ENCODE measurements at regions not wholly inside any gene's neighbourhood (a gene's known extent, or its start where the extent isn't known, plus 50 kb on each side); places are given as distances from the start of the nearest gene placed in this dataset.

DNA sequence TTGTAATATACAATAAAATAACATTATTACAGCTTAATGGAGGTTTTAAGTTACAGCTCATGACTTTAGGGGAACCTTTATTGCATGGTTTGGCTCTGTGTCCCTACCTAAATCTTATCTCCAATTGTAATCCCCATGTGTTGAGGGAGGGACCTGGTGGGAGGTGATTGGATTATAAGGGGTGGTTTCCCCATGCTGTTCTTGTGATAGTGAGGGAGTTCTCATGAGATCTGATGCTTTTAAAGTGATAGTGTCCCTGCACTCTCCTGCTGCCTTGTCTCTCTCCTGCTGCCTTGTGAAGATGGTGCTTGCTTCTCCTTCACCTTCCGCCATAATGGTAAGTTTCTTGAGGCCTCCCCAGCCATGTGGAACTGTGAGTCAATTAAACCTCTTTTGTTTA, 132.1 kb upstream of the SYT1 start:
- CTCF ChIA-PET, result no interaction called here
- no peak for DNase-seq (ENCODE audit: extremely low spot score)
- POLR2A ChIA-PET, result no interaction called here
- TF ChIP-seq FOXM1 (IDR thresholded peaks at IDR 0.05; ENCODE audit: borderline replicate concordance) (no peak), HDGF (IDR thresholded peaks at IDR 0.05; ENCODE audit: borderline replicate concordance) (no peak), ELF4 (IDR thresholded peaks at IDR 0.05) (no peak), NFRKB (IDR thresholded peaks at IDR 0.05) (no peak), SUZ12 (IDR thresholded peaks at IDR 0.05) (no peak), ZNF384 (IDR thresholded peaks at IDR 0.05) (no peak), FOXK2 (IDR thresholded peaks at IDR 0.05) (no peak), LEF1 (IDR thresholded peaks at IDR 0.05; ENCODE audit: borderline replicate concordance) (no peak), BHLHE40 (IDR thresholded peaks at IDR 0.05; ENCODE audit: borderline replicate concordance) (no peak), CTBP1 (IDR thresholded peaks at IDR 0.05; ENCODE audit: borderline replicate concordance) (no peak), SP1 (IDR thresholded peaks at IDR 0.05) (no peak), L3MBTL2 (conservative IDR thresholded peaks at IDR 0.05) (no peak), FOXA1 (IDR thresholded peaks at IDR 0.05) (no peak), ARNT (IDR thresholded peaks at IDR 0.05) (no peak), TARDBP (IDR thresholded peaks at IDR 0.05) (no peak)
- TF ChIP-seq, protein P1, sequence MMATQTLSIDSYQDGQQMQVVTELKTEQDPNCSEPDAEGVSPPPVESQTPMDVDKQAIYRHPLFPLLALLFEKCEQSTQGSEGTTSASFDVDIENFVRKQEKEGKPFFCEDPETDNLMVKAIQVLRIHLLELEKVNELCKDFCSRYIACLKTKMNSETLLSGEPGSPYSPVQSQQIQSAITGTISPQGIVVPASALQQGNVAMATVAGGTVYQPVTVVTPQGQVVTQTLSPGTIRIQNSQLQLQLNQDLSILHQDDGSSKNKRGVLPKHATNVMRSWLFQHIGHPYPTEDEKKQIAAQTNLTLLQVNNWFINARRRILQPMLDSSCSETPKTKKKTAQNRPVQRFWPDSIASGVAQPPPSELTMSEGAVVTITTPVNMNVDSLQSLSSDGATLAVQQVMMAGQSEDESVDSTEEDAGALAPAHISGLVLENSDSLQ (IDR thresholded peaks at IDR 0.05), result no peak

DNA sequence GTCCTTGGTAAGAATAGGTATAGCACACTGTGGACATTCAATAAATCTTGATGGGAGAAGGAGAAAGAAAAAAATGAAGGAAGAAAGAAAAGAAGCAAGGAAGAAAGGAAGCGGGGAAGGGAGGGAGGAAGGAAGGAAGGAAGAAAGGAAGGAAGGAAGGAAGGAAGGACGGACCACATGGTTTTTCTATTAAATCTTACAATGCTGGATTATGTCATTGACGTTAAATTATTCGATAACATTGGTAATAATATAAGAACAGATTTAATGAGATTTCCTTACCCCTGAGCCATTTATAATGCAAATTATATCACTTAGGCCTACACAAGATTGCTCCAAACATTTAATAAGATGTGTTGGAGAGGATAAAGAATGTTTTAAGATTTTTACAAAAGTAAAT, 124.9 kb upstream of the SYT1 start:
- TF ChIP-seq FOXK2 (IDR thresholded peaks at IDR 0.05) (no peak), FOXM1 (IDR thresholded peaks at IDR 0.05; ENCODE audit: borderline replicate concordance) (no peak), LEF1 (IDR thresholded peaks at IDR 0.05; ENCODE audit: borderline replicate concordance) (no peak), CTBP1 (IDR thresholded peaks at IDR 0.05; ENCODE audit: borderline replicate concordance) (no peak), TARDBP (IDR thresholded peaks at IDR 0.05) (no peak), SP1 (IDR thresholded peaks at IDR 0.05) (no peak), ARNT (IDR thresholded peaks at IDR 0.05) (no peak), ELF4 (IDR thresholded peaks at IDR 0.05) (no peak)
- CTCF ChIA-PET, result no interaction called here
- DNase-seq (ENCODE audit: extremely low spot score), result no peak
- POLR2A ChIA-PET, result no interaction called here

DNA sequence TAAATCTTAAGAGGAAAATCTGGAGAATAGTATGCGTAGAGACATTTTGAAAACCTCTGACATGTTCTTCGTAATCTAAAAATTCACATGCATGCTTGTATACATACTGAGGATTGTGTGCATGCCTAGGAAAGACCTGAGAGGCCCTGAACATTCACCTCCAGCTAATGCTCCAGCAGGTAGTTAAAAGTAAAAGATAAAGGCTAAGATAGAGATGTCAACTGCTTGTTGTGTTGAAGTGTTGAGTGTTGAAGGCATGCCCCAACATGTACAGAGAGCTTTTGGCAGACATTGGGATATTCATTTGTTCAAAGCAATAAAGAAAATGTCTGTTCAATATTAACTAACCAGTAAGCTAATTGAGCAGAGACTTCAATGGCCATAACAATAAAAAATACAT, 118.6 kb upstream of the SYT1 start:
- TF ChIP-seq SP1 (IDR thresholded peaks at IDR 0.05), result no peak
- no peak for TF ChIP-seq LEF1 (IDR thresholded peaks at IDR 0.05; ENCODE audit: borderline replicate concordance)
- TF ChIP-seq, protein P1 (IDR thresholded peaks at IDR 0.05), result no peak
- no peak for TF ChIP-seq ELF4 (IDR thresholded peaks at IDR 0.05)
- no peak for TF ChIP-seq SUZ12 (IDR thresholded peaks at IDR 0.05)
- TF ChIP-seq FOXA1 (IDR thresholded peaks at IDR 0.05), result no peak
- no peak for TF ChIP-seq FOXK2 (IDR thresholded peaks at IDR 0.05)
- no peak for TF ChIP-seq TARDBP (IDR thresholded peaks at IDR 0.05)
- no peak for TF ChIP-seq CTBP1 (IDR thresholded peaks at IDR 0.05; ENCODE audit: borderline replicate concordance)
- no peak for TF ChIP-seq NFRKB (IDR thresholded peaks at IDR 0.05)
- TF ChIP-seq HDGF (IDR thresholded peaks at IDR 0.05; ENCODE audit: borderline replicate concordance), result no peak
- TF ChIP-seq BHLHE40 (IDR thresholded peaks at IDR 0.05; ENCODE audit: borderline replicate concordance), result no peak
- TF ChIP-seq FOXM1 (IDR thresholded peaks at IDR 0.05; ENCODE audit: borderline replicate concordance), result no peak
- TF ChIP-seq ARNT (IDR thresholded peaks at IDR 0.05), result no peak
- ChIA-PET CTCF (no interaction called here), POLR2A (no interaction called here)
- no peak for DNase-seq (ENCODE audit: extremely low spot score)

DNA sequence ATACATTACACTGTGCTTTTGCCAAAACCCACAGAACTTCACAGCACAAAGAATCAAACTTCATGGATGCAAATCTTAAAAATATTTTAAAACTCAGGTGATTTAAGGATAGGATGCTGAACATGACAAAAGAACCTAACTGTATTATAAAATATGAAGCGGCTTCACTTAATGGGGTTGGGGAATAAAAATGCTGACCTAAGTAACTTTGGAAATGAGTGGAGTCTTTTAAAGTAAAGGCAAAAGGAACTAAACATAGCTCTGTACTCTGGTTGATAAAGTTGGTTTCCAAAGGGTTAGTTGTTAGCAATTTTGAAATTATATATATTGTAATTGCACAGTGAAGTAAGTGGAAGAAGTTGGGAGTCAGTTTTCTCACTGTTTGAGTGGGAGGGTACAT, 111.5 kb upstream of the SYT1 start:
- CTCF ChIA-PET, result no interaction called here
- POLR2A ChIA-PET, result no interaction called here
- no peak for DNase-seq (ENCODE audit: extremely low spot score)
- TF ChIP-seq L3MBTL2 (conservative IDR thresholded peaks at IDR 0.05) (no peak), SUZ12 (IDR thresholded peaks at IDR 0.05) (no peak), FOXK2 (IDR thresholded peaks at IDR 0.05) (no peak), SP1 (IDR thresholded peaks at IDR 0.05) (no peak), HDGF (IDR thresholded peaks at IDR 0.05; ENCODE audit: borderline replicate concordance) (no peak), TARDBP (IDR thresholded peaks at IDR 0.05) (no peak), LEF1 (IDR thresholded peaks at IDR 0.05; ENCODE audit: borderline replicate concordance) (no peak), CTBP1 (IDR thresholded peaks at IDR 0.05; ENCODE audit: borderline replicate concordance) (no peak), FOXM1 (IDR thresholded peaks at IDR 0.05; ENCODE audit: borderline replicate concordance) (no peak), NFRKB (IDR thresholded peaks at IDR 0.05) (no peak)
- TF ChIP-seq, protein P1 (IDR thresholded peaks at IDR 0.05), result no peak

DNA sequence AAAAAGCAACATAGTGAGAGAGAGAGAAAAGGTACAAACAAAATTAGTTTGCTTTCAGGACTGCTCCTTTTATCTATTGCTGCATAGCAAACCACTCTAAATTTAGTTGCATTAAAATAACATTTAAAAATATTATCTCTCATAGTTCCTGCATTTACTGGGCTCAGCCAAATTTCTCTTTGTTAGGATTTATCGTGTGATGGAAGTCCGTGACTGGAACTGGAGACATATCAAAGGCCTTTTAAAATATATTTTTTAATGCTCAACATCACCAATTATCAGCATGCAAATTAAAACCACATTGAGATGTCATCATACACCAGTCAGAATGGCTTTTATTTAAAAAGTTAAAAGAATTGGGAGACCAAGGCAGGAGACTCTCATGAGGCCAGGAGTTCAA, 107.6 kb upstream of the SYT1 start:
- no peak for DNase-seq (ENCODE audit: extremely low spot score)
- POLR2A ChIA-PET, result no interaction called here
- TF ChIP-seq CTBP1 (IDR thresholded peaks at IDR 0.05; ENCODE audit: borderline replicate concordance) (no peak), FOXA1 (IDR thresholded peaks at IDR 0.05) (no peak), FOXM1 (IDR thresholded peaks at IDR 0.05; ENCODE audit: borderline replicate concordance) (no peak), ZNF384 (IDR thresholded peaks at IDR 0.05) (no peak), TARDBP (IDR thresholded peaks at IDR 0.05) (no peak), NFRKB (IDR thresholded peaks at IDR 0.05) (no peak), L3MBTL2 (conservative IDR thresholded peaks at IDR 0.05) (no peak), ARNT (IDR thresholded peaks at IDR 0.05) (no peak), HDGF (IDR thresholded peaks at IDR 0.05; ENCODE audit: borderline replicate concordance) (no peak), BHLHE40 (IDR thresholded peaks at IDR 0.05; ENCODE audit: borderline replicate concordance) (no peak), SUZ12 (IDR thresholded peaks at IDR 0.05) (no peak), FOXK2 (IDR thresholded peaks at IDR 0.05) (no peak), SP1 (IDR thresholded peaks at IDR 0.05) (no peak), ELF4 (IDR thresholded peaks at IDR 0.05) (no peak)
- TF ChIP-seq, protein P1 (IDR thresholded peaks at IDR 0.05), result no peak
- CTCF ChIA-PET, result no interaction called here

DNA sequence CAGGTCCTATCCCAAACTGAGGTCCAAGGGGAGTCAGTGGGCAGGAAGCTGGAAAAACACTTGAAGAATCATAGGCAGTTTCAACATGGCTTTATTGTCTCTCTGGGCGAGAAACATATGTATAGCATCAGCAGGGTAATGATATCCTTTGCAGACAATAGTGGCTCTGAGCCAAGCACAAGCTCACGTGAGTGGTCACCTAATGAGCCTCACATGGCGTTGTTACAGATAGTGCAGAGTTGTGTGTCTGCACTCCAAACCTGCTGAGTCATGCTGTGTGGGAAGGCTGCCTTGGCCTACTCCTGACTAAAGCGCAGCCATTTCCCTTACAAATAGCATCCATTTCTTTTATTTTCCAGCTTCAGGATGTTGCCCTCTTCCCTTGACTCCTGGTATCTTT, 105.2 kb upstream of the SYT1 start:
- no peak for DNase-seq (ENCODE audit: extremely low spot score)
- TF ChIP-seq FOXA1 (IDR thresholded peaks at IDR 0.05), result no peak
- TF ChIP-seq CTBP1 (IDR thresholded peaks at IDR 0.05; ENCODE audit: borderline replicate concordance), result no peak
- TF ChIP-seq NFRKB (IDR thresholded peaks at IDR 0.05), result no peak
- TF ChIP-seq LEF1 (IDR thresholded peaks at IDR 0.05; ENCODE audit: borderline replicate concordance), result no peak
- no peak for TF ChIP-seq ZNF384 (IDR thresholded peaks at IDR 0.05)
- TF ChIP-seq FOXM1 (IDR thresholded peaks at IDR 0.05; ENCODE audit: borderline replicate concordance), result no peak
- TF ChIP-seq, protein P1 (IDR thresholded peaks at IDR 0.05), result no peak
- no peak for TF ChIP-seq SP1 (IDR thresholded peaks at IDR 0.05)
- no peak for TF ChIP-seq ELF4 (IDR thresholded peaks at IDR 0.05)
- TF ChIP-seq FOXK2 (IDR thresholded peaks at IDR 0.05), result no peak
- TF ChIP-seq BHLHE40 (IDR thresholded peaks at IDR 0.05; ENCODE audit: borderline replicate concordance), result no peak
- no peak for TF ChIP-seq TARDBP (IDR thresholded peaks at IDR 0.05)
- TF ChIP-seq SUZ12 (IDR thresholded peaks at IDR 0.05), result no peak
- no peak for TF ChIP-seq ARNT (IDR thresholded peaks at IDR 0.05)
- TF ChIP-seq L3MBTL2 (conservative IDR thresholded peaks at IDR 0.05), result no peak
- TF ChIP-seq HDGF (IDR thresholded peaks at IDR 0.05; ENCODE audit: borderline replicate concordance), result no peak
- CTCF ChIA-PET, result no interaction called here
- POLR2A ChIA-PET, result no interaction called here

Data from HEK293T (cell line).